Fibroblast of skin of left quadriceps (primary cell): ENCODE measurements at regions not wholly inside any gene's neighbourhood (a gene's known extent, or its start where the extent isn't known, plus 50 kb on each side); places are given as distances from the start of the nearest gene placed in this dataset.

ENCODE experiments used
- DNase-seq, 2 experiments: peaks; one replicate each; pipeline ENCODE4 v3.0.0-alpha.2; 2013; ENCODE audit warnings: low read depth in 2 of 2

GRCh38 chr18:54717673-54718407 lies 110.4 kb upstream of the RAB27B start:
- DNase-seq, result no peak

- DNase-seq, result no peak
Measured at GRCh38 chr18:54718408-54718773, 109.9 kb upstream of the RAB27B start.

GRCh38 chr18:54720620-54721019 lies 107.7 kb upstream of the RAB27B start:
- DNase-seq, result no peak

GRCh38 chr18:54726143-54726542 lies 102.1 kb upstream of the RAB27B start:
- no peak for DNase-seq

GRCh38 chr18:54734059-54734458 lies 94.2 kb upstream of the RAB27B start:
- DNase-seq, result peak; percentile 41 to 55

GRCh38 chr18:54736981-54737380 lies 91.3 kb upstream of the RAB27B start:
- no peak for DNase-seq

- no peak for DNase-seq
Measured at GRCh38 chr18:54737986-54738385, 90.3 kb upstream of the RAB27B start.

GRCh38 chr18:54739476-54739875 lies 88.8 kb upstream of the RAB27B start:
- no peak for DNase-seq

- DNase-seq, result peak; percentile 49 to 52
Measured at GRCh38 chr18:54740136-54740846, 88.0 kb upstream of the RAB27B start.

- no peak for DNase-seq
Measured at GRCh38 chr18:54742120-54742519, 86.2 kb upstream of the RAB27B start.

GRCh38 chr18:54742659-54743604 lies 85.3 kb upstream of the RAB27B start:
- DNase-seq, result peak; percentile 92 to 95

- no peak for DNase-seq
Measured at GRCh38 chr18:54743605-54743995, 84.7 kb upstream of the RAB27B start.

GRCh38 chr18:54749291-54749690 lies 79.0 kb upstream of the RAB27B start:
- DNase-seq, result no peak

- no peak for DNase-seq
Measured at GRCh38 chr18:54750350-54750749, 77.9 kb upstream of the RAB27B start.

GRCh38 chr18:54752185-54752584 lies 76.1 kb upstream of the RAB27B start:
- no peak for DNase-seq

GRCh38 chr18:54755456-54755855 lies 72.8 kb upstream of the RAB27B start:
- DNase-seq, result no peak

- DNase-seq, result no peak
Measured at GRCh38 chr18:54762386-54762785, 65.9 kb upstream of the RAB27B start.

GRCh38 chr18:54764786-54765185 lies 63.5 kb upstream of the RAB27B start:
- no peak for DNase-seq

GRCh38 chr18:54765636-54766375 lies 62.5 kb upstream of the RAB27B start:
- no peak for DNase-seq

GRCh38 chr18:54766634-54767033 lies 61.6 kb upstream of the RAB27B start:
- DNase-seq, result no peak

GRCh38 chr18:54767098-54767497 lies 61.2 kb upstream of the RAB27B start:
- no peak for DNase-seq
